MCF 10A (cell line): ENCODE measurements at regions not wholly inside any gene's neighbourhood (a gene's known extent, or its start where the extent isn't known, plus 50 kb on each side); places are given as distances from the start of the nearest gene placed in this dataset.
"Not testable (repeated sequence)": the region's sequence is repeated elsewhere in the genome, so short reads cannot be mapped to it uniquely, and the experiment has no call there.

Source experiments
- BruUV-seq: library from RNA; stranded (reverse); fragments of 400-500 nt; replicated peaks from 2 replicates; lab custom pipeline; 2021; lab: Mats Ljungman, UMichigan
- CTCF ChIA-PET: fragments of 300-600 bp; sonication (Branson Sonifier 250); formaldehyde crosslinking; extraction: SDS; loops from one replicate; lab custom pipeline; 2021; ENCODE audit warnings: antibody characterized with exemption, inconsistent platforms; lab: Yijun Ruan, JAX
- POLR2A ChIA-PET: fragments of 300-600, 350-650 bp; sonication (Branson Sonifier 250); formaldehyde crosslinking; extraction: SDS; loops from one replicate; lab custom pipeline; 2020; ENCODE audit warnings: antibody characterized with exemption, inconsistent platforms; lab: Yijun Ruan, JAX
- DNase-seq: peaks from one replicate; pipeline ENCODE4 v3.0.0-alpha.2; 2018; ENCODE audit not compliant: unreplicated experiment
- H3K27ac Mint-ChIP-seq: one replicate; pipeline ENCODE4 v1.8.0; 2022; ENCODE audit warnings: mild to moderate bottlenecking, low read depth, mixed read lengths; ENCODE audit not compliant: unreplicated experiment
- H3K27me3 Mint-ChIP-seq: one replicate; pipeline ENCODE4 v1.8.0; 2022; ENCODE audit warnings: mixed read lengths; ENCODE audit not compliant: insufficient read depth, unreplicated experiment
- H3K36me3 Mint-ChIP-seq: one replicate; pipeline ENCODE4 v1.8.0; 2022; ENCODE audit warnings: mild to moderate bottlenecking, moderate library complexity, mixed read lengths; ENCODE audit not compliant: insufficient read depth, unreplicated experiment
- H3K4me1 Mint-ChIP-seq: one replicate; pipeline ENCODE4 v1.8.0; 2022; ENCODE audit warnings: mixed read lengths; ENCODE audit not compliant: insufficient read depth, unreplicated experiment
- H3K4me3 Mint-ChIP-seq: one replicate; pipeline ENCODE4 v1.8.0; 2022; ENCODE audit warnings: mild to moderate bottlenecking, moderate library complexity, mixed read lengths; ENCODE audit not compliant: unreplicated experiment
- H3K9me3 Mint-ChIP-seq: one replicate; pipeline ENCODE4 v1.8.0; 2022; ENCODE audit warnings: mixed read lengths; ENCODE audit not compliant: unreplicated experiment
- intact Hi-C: fragments of 100-400 bp; cut with micrococcal nuclease; formaldehyde crosslinking; loops from 2 replicates; pipeline ENCODE4 v1.14.1; 2022
- TF ChIP-seq, protein P1 (sequence below): fragments of 200-600 bp; IDR thresholded peaks from one replicate; pipeline ENCODE4 v1.8.0; 2022; ENCODE audit warnings: antibody characterized with exemption, mild to moderate bottlenecking; ENCODE audit not compliant: unreplicated experiment

- Mint-ChIP-seq H3K27ac (no peak overlapping the region), H3K27me3 (no peaks in the 10 kb centered on the region), H3K4me3 (no peak overlapping the region), H3K4me1 (no peaks in the 10 kb centered on the region), H3K9me3 (peaks cover 4% of the 10 kb centered on the region), H3K36me3 (no peaks in the 10 kb centered on the region)
- TF ChIP-seq, protein P1, sequence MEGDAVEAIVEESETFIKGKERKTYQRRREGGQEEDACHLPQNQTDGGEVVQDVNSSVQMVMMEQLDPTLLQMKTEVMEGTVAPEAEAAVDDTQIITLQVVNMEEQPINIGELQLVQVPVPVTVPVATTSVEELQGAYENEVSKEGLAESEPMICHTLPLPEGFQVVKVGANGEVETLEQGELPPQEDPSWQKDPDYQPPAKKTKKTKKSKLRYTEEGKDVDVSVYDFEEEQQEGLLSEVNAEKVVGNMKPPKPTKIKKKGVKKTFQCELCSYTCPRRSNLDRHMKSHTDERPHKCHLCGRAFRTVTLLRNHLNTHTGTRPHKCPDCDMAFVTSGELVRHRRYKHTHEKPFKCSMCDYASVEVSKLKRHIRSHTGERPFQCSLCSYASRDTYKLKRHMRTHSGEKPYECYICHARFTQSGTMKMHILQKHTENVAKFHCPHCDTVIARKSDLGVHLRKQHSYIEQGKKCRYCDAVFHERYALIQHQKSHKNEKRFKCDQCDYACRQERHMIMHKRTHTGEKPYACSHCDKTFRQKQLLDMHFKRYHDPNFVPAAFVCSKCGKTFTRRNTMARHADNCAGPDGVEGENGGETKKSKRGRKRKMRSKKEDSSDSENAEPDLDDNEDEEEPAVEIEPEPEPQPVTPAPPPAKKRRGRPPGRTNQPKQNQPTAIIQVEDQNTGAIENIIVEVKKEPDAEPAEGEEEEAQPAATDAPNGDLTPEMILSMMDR: no peak
- BruUV-seq: no TSS peak
- no peak for DNase-seq
- POLR2A ChIA-PET: interaction anchor here (1.6 kb wide), 1 partner anchor 12 kb away, joined by 3 read pairs; no protein-coding TSS in a partner anchor
- CTCF ChIA-PET: no interaction called here
- intact Hi-C loops: no loop called here
These were observed 80.0 kb downstream of the SHOX2 start for GRCh38 chr3:158026236-158026635.

DNA sequence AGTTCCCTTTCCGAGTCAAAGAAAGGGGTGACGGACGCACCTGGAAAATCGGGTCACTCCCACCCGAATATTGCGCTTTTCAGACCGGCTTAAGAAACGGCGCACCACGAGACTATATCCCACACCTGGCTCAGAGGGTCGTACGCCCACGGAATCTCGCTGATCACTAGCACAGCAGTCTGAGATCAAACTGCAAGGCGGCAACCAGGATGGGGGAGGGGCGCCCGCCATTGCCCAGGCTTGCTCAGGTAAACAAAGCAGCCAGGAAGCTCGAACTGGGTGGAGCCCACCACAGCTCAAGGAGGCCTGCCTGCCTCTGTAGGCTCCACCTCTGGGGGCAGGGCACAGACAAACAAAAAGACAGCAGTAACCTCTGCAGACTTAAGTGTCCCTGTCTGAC is 86.3 kb downstream of the SHOX2 start:
- DNase-seq, intact Hi-C loops, POLR2A ChIA-PET, H3K9me3 Mint-ChIP-seq, CTCF ChIA-PET, BruUV-seq, H3K4me1 Mint-ChIP-seq, H3K27ac Mint-ChIP-seq, H3K4me3 Mint-ChIP-seq, H3K27me3 Mint-ChIP-seq, H3K36me3 Mint-ChIP-seq: not testable (repeated sequence)

GRCh38 chr3:158018462-158018861 is 87.8 kb downstream of the SHOX2 start:
- Mint-ChIP-seq H3K36me3 (no peaks in the 10 kb centered on the region), H3K27ac (no peak overlapping the region), H3K9me3 (no peaks in the 10 kb centered on the region), H3K27me3 (no peaks in the 10 kb centered on the region), H3K4me3 (no peak overlapping the region), H3K4me1 (no peaks in the 10 kb centered on the region)
- ChIA-PET CTCF (interaction anchor here (0.6 to 1.4 kb wide), 2 partner anchors 11 to 16 kb away, joined by 3 read pairs; no protein-coding TSS in a partner anchor), POLR2A (interaction anchor here (0.6 kb wide), 1 partner anchor 30 kb away, joined by 3 read pairs; no protein-coding TSS in a partner anchor)
- no TSS peak for BruUV-seq
- no peak for DNase-seq
- intact Hi-C loops: no loop called here
- TF ChIP-seq, protein P1: no peak

- H3K4me1 Mint-ChIP-seq: no peaks in the 10 kb centered on the region
- no TSS peak for BruUV-seq
- TF ChIP-seq, protein P1: no peak
- ChIA-PET POLR2A (no interaction called here), CTCF (no interaction called here)
- peaks cover 5% of the 10 kb centered on the region for H3K9me3 Mint-ChIP-seq
- DNase-seq: no peak
- no peak overlapping the region for H3K27ac Mint-ChIP-seq
- intact Hi-C loops: no loop called here
- no peaks in the 10 kb centered on the region for H3K36me3 Mint-ChIP-seq
- H3K4me3 Mint-ChIP-seq: no peak overlapping the region
- no peaks in the 10 kb centered on the region for H3K27me3 Mint-ChIP-seq
These were observed 93.3 kb downstream of the SHOX2 start for GRCh38 chr3:158012901-158013300.
